ENCODE measurements at regions not wholly inside any gene's neighbourhood (a gene's known extent, or its start where the extent isn't known, plus 50 kb on each side); places are given as distances from the start of the nearest gene placed in this dataset.

- no peak for TF ChIP-seq ZNF569 (CRISPR knock-in tag; IDR thresholded peaks at IDR 0.05; ENCODE audit: borderline replicate concordance)
- TF ChIP-seq WIZ (CRISPR knock-in tag; IDR thresholded peaks at IDR 0.05), result no peak
- peak; percentile 75 for TF ChIP-seq KDM6A (CRISPR knock-in tag; IDR thresholded peaks at IDR 0.05; ENCODE audit: low read depth)
- TF ChIP-seq MAFK (conservative IDR thresholded peaks at IDR 0.05 in 1 of 2, IDR thresholded peaks at IDR 0.05 in 1 of 2; ENCODE audit: low read length in 2 of 2), result peak in 1 of 2 experiments; percentile 32; a peak in 2 of 4 replicates
- no peak for TF ChIP-seq ISX (CRISPR knock-in tag; conservative IDR thresholded peaks at IDR 0.05)
- TF ChIP-seq ZSCAN20 (CRISPR knock-in tag; IDR thresholded peaks at IDR 0.05; ENCODE audit: borderline replicate concordance), result no peak
- peak; percentile 76 for TF ChIP-seq CCAR2 (optimal IDR thresholded peaks at IDR 0.05; ENCODE audit: low read depth, low read length)
- TF ChIP-seq PHF8 (CRISPR knock-in tag; IDR thresholded peaks at IDR 0.05), result peak; percentile 35; the same call in 1 of the 2 replicates
- no peak for TF ChIP-seq HIVEP1 (CRISPR knock-in tag; IDR thresholded peaks at IDR 0.05)
- peak; percentile 72; the same call in 1 of the 2 replicates for TF ChIP-seq ATF3 (CRISPR knock-in tag; IDR thresholded peaks at IDR 0.05)
- TF ChIP-seq SOX5 (CRISPR knock-in tag; IDR thresholded peaks at IDR 0.05; ENCODE audit: borderline replicate concordance), result peak; percentile 94
- no peak for TF ChIP-seq ZNF879 (CRISPR knock-in tag; IDR thresholded peaks at IDR 0.05)
- no peak for TF ChIP-seq CREB3 (CRISPR knock-in tag; IDR thresholded peaks at IDR 0.05)
- TF ChIP-seq RFXANK (CRISPR knock-in tag; IDR thresholded peaks at IDR 0.05), result 0 out of 2 replicates have a peak, but pooled peaks have one; percentile 51
- TF ChIP-seq HDAC2 (CRISPR knock-in tag; IDR thresholded peaks at IDR 0.05), result peak; percentile 94
- no peak for TF ChIP-seq ZNF383 (CRISPR knock-in tag; IDR thresholded peaks at IDR 0.05; ENCODE audit: borderline replicate concordance)
- no peak; the same call in 1 of the 2 replicates for TF ChIP-seq FOSL1 (CRISPR knock-in tag; IDR thresholded peaks at IDR 0.05; ENCODE audit: borderline replicate concordance)
- TF ChIP-seq ZFP1 (CRISPR knock-in tag; IDR thresholded peaks at IDR 0.05), result peak; percentile 72; the same call in 1 of the 2 replicates
- TF ChIP-seq ZNF703 (CRISPR knock-in tag; IDR thresholded peaks at IDR 0.05; ENCODE audit: borderline replicate concordance), result no peak
- 0 out of 2 replicates have a peak, but pooled peaks have one; percentile 86 for TF ChIP-seq RNF219 (CRISPR knock-in tag; IDR thresholded peaks at IDR 0.05)
- TF ChIP-seq SPEN (CRISPR knock-in tag; IDR thresholded peaks at IDR 0.05; ENCODE audit: low read depth), result peak; percentile 47; the same call in 1 of the 2 replicates
- TF ChIP-seq FOXM1 (CRISPR knock-in tag; IDR thresholded peaks at IDR 0.05), result peak; percentile 72; the same call in 1 of the 2 replicates
These were observed 90.0 kb downstream of the GLUL start (continued) for GRCh38 chr1:182301467-182302198.
